NB4 (cell line): ENCODE measurements at regions not wholly inside any gene's neighbourhood (a gene's known extent, or its start where the extent isn't known, plus 50 kb on each side); places are given as distances from the start of the nearest gene placed in this dataset.

Source experiments
- POLR2A ChIP-seq: IDR thresholded peaks from 2 replicates; pipeline ENCODE4 v1.6.1; 2011; ENCODE audit warnings: mild to moderate bottlenecking; ENCODE audit not compliant: insufficient read length; ENCODE audit errors: extremely low read depth
- TF ChIP-seq, protein P1 (sequence below): IDR thresholded peaks from one replicate; pipeline ENCODE4 v1.5.1; 2012; ENCODE audit warnings: low read depth, low read length
- TF ChIP-seq, protein P2 (sequence below): IDR thresholded peaks from 2 replicates; pipeline ENCODE4 v1.6.1; 2011; ENCODE audit warnings: low read depth, low read length

DNA sequence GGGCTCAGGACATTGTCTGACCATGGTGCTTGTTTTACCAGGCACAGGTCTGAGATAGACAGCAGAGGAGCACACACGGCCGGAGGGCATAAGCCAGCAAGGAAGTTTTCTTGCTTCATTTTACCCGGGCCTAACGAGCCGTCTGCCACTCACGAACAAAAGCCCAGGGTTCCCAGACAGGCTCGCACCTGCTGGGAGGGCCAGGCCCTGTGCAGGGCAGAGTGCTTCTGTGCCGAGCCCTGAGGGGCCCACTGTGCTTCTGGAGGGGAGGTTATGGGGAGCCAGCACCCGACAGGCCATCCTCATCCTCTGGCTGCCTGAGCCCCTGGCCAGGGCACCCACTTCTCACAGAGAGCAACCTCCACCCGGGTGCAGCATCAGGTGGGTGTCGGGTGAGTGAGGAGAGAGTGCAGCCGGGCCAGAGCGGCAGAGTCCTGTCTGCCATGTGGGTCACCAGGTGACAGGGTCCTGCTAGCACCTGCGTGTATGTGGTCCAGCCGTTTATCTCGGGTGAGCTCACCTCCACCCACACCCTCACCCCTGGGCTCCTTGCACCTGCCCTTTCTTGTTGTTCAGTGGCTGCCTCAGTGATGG lies 297.9 kb downstream of the NDUFA10 start:
- no peak for TF ChIP-seq POLR2A
- TF ChIP-seq, protein P1, sequence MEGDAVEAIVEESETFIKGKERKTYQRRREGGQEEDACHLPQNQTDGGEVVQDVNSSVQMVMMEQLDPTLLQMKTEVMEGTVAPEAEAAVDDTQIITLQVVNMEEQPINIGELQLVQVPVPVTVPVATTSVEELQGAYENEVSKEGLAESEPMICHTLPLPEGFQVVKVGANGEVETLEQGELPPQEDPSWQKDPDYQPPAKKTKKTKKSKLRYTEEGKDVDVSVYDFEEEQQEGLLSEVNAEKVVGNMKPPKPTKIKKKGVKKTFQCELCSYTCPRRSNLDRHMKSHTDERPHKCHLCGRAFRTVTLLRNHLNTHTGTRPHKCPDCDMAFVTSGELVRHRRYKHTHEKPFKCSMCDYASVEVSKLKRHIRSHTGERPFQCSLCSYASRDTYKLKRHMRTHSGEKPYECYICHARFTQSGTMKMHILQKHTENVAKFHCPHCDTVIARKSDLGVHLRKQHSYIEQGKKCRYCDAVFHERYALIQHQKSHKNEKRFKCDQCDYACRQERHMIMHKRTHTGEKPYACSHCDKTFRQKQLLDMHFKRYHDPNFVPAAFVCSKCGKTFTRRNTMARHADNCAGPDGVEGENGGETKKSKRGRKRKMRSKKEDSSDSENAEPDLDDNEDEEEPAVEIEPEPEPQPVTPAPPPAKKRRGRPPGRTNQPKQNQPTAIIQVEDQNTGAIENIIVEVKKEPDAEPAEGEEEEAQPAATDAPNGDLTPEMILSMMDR = no peak
- TF ChIP-seq, protein P2, sequence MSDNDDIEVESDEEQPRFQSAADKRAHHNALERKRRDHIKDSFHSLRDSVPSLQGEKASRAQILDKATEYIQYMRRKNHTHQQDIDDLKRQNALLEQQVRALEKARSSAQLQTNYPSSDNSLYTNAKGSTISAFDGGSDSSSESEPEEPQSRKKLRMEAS = no peak
